Erythroblast (primary cell): ENCODE measurements at regions not wholly inside any gene's neighbourhood (a gene's known extent, or its start where the extent isn't known, plus 50 kb on each side); places are given as distances from the start of the nearest gene placed in this dataset.

Source experiments
- DNase-seq, 2 experiments: peaks; one replicate each; lab custom pipeline; 2025; lab: John Stamatoyannopoulos, UW
- GATA1 ChIP-seq: IDR thresholded peaks from 2 replicates; pipeline ENCODE4 v1.6.1; 2011; ENCODE audit warnings: low read depth, mild to moderate bottlenecking, control low read depth, low read length, moderate library complexity
- POLR2A ChIP-seq: IDR thresholded peaks from 2 replicates; pipeline ENCODE4 v1.6.1; 2011; ENCODE audit warnings: mild to moderate bottlenecking, low read length

DNA sequence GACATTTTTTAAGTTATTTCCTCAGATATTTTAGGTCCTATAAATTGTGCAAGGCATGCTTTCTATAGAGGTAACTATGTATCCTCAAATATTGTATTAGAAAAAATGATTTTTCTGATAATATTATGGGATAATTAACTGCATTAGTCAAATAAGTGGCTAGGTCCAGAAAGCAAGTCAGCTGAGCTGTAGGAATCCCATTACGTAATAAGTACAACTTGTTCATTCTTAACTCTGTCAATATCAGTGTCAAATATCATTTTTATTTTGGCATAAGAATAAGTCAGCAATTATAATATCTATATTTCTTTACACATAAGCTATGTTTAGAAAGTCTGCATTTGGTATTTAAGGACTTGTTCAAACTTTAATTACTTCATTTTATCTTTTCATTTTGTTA, 830.9 kb upstream of the GJE1 start:
- no peak for DNase-seq
- TF ChIP-seq GATA1 (no peak), POLR2A (no peak)

DNA sequence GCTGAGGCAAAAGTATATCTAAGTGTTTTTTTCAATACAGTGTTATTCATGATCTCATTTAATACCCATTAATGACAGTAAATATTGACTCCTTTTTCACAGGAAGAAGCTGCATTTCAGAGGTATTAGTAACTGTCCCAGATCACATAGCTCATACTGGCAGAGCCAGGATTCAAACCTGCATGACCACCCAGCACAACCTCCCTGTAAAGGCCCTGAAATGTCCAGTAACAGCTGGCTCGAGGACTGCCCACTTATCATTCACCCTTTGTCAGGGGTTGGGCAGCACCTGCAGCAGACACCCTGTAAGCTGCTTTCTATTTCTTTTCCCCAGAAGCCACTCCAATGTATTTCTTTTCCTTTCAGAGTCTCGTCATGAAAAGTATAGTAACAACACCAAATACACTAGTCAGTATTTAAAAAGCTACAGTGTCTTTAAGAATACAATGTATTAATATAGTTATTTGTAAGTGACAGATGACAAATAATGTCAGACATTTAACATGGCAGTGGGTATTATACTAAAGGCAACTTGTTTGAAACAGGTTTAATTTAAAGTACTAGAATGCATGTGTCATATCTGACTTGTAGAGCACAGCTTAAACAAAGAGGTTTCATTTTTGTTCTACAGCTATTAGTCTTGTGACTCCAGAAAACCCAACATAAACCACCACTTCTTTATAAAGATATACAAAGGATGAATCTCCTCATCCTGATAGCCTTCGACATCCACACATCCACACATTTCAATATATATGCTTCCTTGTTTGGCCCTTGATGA, 841.6 kb upstream of the GJE1 start:
- DNase-seq, result no peak
- TF ChIP-seq GATA1 (no peak), POLR2A (no peak)

DNA sequence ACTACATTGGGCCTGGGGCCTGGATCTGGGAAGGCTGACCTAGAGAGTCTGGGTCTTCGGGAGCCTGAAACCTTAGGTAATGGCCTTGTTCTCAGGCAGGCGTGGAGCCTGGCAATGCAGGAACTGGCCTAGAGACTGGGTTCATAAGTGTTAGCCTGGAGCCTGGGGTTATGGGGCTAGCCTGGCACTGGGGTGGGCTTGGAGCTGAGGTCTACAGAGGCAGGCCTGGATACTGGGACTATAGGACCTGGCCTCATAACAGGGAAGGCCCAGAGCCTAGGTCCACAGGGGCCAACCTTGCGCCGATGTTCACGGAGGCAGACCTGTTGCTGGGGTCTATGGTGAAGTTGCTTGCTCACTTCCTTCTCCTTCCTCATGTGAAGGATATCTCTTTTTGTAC, 843.8 kb upstream of the GJE1 start:
- TF ChIP-seq GATA1, result no peak
- DNase-seq, result no peak

DNA sequence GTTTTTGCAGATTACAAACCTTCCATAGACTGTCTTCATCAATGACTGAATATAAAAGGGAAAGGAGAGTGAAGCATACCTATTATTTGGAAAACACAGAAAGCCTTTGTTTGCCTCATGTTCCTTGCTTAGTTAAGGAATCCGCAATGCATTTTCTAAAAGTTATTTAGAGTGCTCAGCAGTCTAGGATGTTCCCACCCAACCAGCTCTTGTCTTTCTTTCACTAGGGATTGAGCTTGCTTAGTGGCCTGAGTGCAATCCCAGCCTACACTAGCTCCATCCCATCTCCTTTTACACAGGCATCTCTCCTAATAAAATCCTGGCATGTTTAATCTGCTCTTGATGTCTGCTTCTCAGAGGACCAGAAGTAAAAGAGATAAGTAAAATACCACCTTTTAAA, 850.5 kb upstream of the GJE1 start:
- TF ChIP-seq POLR2A (no peak), GATA1 (no peak)
- DNase-seq, result no peak

DNA sequence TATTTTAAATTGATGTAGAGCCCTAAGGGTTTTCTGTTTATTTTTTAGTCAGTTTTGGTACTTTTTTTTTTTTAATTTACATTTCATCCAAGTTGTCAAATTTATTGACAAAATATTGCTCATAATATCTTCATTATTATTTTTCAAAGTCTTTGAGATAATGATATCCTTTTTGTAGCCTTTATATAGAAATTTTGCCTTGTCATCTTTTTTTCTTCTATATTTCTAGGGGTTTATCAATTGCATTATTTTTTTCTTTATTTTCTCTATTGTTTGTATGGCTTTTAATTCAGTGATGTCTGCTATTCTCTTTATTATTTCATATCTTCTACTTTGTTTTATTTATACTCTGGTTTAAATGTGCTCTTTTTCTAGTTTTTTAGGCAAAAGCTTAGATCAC, 863.0 kb upstream of the GJE1 start:
- no peak for TF ChIP-seq POLR2A
- TF ChIP-seq GATA1, result no peak
- no peak for DNase-seq

DNA sequence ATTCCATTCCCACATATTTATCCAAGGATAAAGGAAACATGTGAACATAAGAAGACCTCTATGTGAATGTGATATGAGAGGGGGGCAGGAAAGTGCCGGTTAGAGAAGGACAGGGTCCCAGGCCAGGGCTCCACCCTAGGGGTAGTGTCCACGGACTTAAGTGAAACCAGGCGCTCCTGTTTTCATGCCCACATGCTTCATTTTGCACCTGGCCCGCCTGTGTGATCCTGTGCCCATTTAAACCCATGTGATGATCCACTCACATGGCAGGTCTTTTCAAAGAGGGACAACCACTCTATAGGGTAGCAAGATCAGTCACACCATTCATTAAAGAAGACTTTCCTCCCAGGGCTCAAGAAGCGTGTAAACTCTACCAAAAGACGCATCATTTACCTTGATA, 865.3 kb upstream of the GJE1 start:
- TF ChIP-seq GATA1 (no peak), POLR2A (no peak)
- no peak for DNase-seq

DNA sequence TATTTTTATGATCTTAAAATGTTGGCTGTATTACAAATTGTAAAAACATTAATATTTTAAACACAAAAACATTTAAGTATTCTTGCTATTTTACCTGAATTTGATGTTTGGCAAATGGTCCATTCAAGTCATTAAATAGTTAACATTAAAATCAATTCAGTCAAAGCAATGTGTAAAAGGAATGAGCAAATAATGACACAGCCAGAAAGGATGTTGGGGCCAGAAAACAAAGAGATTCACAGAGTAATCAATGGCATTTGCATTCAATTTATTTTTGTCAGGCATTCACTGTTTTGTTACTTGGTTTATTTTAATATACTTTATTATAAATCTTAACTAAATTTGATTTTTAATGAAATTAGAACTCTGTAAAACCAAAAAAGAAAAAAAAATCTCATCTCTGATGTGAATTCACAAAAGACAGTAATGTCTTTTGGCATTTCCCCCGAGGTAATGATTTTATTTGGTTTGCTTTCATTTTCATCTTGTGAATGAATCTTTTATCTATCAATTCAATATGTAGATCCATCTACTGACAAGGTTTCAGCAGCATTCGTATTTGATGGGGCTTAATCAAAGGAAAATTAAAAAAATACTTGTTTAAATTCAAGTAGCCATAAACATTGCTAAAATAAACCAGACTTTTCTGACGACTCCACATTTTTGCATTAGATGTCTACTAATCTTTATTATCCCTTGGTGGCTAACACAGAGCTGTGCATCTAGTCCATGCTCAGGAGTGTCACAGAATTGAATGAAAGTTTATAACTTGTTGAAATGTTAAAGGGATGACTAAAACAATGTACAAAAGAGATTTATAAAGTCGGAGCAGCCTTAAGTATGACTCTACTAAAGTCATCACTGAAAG, 866.7 kb upstream of the GJE1 start:
- DNase-seq, result no peak
- no peak for TF ChIP-seq POLR2A
- TF ChIP-seq GATA1, result no peak

DNA sequence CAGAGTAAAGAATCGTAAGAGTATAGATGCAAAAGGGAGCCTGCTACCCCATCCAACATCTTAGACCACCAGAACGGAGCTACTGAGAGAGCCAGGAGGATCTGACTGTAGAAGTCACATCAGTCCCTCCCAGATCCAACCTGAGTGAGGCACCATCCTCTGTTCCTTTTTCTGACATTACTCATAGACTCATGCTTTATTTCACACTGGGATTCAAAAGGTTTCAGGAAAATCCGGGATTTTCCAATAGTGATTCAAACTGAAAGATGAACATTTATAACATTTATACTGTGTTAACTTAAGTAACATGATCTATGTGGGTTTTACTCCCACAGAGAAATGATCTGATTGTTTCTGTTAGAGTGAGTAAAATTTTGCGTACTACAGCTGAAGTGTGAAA, 868.6 kb upstream of the GJE1 start:
- DNase-seq, result no peak

DNA sequence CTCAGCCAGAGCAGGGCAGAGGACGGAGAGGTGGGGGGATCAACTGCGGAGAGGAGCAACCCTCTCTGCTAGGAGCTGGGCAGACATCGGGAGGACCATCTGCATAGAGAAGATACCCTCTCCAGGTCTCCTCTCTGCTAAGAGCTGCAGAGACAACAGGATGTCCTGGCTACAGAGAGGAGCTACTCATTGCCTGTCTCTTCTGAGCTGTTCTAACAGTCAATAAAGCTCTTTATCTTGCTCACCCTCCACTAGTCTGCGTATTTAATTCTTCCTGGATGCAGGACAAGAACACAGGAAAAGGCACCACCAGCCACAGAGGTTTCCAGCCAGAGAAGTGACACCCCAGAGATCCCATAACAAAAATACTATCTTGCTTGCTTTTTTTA, 871.1 kb upstream of the GJE1 start:
- TF ChIP-seq POLR2A (no peak), GATA1 (no peak)
- no peak for DNase-seq

More for the DNA sequence above, 868.6 kb upstream of the GJE1 start:
- TF ChIP-seq GATA1 (no peak), POLR2A (no peak)

DNA sequence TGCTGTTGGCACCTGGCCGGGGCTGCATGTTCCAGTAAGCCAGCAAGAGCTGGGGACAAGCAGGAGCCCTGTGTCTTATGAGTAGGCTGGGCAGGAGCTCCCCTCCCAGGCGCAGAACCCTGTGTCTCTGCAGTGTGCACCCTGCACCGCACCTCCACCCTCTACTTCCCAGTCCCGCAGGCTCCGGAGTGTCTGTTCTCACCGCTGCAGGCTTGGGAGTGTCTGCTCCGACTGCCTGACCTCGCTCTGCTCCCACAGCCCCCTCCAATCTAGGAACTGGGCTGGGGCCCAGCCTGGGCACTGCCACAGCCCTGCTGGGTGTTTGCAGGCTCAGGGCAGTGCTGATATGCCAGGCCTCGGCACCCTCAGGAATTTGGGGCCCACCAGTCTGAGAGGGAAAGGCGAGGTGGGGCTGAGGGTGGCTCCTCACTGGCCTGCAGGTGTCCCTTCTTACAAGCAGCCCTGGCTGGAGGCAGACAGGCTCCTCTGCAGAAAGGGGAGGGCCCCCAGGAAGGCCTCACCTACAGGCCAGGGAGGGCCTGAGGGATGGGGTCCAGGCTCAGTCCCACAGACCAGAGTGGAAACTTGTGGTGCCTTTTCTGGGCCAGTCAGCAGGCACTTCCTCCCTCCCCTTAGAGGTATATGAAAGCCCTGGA, 871.6 kb upstream of the GJE1 start:
- no peak for DNase-seq
- no peak for TF ChIP-seq GATA1
- TF ChIP-seq POLR2A, result no peak

DNA sequence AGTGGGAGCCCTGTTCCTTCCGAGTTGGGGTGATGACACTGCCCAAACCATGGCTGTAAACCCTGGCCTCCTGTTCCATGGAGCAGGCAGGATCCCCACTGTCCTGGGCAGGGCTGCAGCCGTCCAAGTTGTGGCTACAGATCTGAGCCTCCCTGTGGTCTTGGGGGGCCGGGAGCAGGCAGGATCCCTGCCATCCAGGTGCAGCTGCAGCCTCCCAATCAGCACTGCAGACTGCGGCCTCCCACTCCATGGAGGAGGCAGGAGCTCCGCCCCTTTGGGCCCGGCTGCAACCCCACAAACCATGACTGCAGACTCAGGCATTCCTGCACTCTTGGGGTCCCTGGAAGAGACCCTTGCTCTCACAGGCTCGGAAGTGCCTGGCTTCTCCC, 872.1 kb upstream of the GJE1 start:
- TF ChIP-seq POLR2A (no peak), GATA1 (no peak)
- no peak for DNase-seq

DNA sequence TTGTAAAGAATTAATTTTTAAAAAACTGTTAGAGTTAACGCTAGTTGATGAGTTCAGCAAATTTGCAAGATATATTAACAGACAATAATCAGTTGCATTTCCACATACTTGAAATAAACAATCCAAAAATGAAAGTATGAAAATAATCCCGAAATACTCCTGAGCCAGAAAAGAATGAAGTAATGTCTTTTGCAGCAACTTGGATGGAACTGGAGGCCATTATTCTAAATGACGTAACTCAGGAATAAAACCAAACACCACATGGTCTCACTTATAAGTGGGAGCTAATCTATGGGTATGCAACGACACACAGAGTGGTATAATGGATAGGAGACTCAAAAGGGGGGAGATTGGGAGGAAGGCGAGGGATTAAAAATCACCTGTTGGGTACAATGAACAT, 872.9 kb upstream of the GJE1 start:
- TF ChIP-seq POLR2A (no peak), GATA1 (no peak)
- no peak for DNase-seq

DNA sequence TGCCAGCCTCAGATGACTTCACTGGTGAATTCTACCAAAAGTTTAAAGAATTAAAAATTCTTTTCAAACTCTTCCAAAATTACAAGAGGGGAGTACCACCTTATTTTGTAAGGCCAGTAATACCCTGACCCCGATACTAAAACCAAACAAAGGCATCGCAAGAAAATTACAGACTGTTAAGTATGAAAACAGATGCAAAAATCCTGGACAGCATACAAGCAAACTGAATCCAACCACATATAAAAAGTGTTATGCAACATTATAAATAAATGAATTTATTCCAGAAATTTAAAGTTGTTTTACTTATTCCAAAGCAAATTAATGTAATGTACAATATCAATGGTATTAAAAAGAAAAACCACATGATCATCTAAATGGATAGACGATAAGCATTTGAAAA, 873.6 kb upstream of the GJE1 start:
- DNase-seq, result no peak
- TF ChIP-seq GATA1 (no peak), POLR2A (no peak)

DNA sequence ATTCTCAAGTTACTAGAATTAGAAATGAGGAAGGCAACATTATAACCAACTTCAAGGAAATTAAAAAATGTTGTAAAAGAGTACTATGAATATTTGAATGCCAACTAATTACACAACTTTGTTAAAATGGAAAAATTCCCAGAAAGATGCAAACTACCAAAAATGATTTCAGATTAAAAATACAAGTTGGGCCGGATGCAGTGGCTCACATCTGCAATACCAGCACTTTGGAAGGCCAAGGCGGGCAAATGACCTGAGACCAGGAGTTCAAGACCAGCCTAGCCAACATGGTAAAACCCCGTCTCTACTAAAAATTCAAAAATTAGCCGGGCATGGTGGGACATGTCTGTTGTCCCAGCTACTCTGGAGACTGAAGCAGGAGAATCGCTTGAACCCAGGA, 874.2 kb upstream of the GJE1 start:
- no peak for TF ChIP-seq POLR2A
- no peak for TF ChIP-seq GATA1
- no peak for DNase-seq

DNA sequence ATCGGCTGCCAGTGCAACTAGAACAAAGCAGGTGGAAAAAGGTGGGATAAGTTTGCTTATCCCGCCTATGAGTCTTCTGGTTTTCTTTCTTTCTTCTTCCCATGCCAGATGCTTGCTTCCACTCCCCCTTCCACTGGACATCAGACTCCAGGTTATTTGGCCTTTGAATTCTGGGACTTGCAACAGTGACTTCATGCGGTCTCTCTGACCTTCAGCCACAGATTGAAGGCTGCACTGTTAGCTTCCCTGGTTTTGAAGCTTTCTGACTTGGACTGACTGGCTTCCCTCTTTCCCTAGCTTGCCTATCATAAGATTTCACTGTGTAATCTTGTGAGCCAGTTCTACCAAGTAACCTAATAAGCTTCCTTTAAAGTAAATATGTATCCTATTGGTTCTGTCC, 878.4 kb upstream of the GJE1 start:
- TF ChIP-seq GATA1 (no peak), POLR2A (no peak)
- no peak for DNase-seq
